ENCODE measurements at regions not wholly inside any gene's neighbourhood (a gene's known extent, or its start where the extent isn't known, plus 50 kb on each side); places are given as distances from the start of the nearest gene placed in this dataset.
"Not testable (repeated sequence)": the region's sequence is repeated elsewhere in the genome, so short reads cannot be mapped to it uniquely, and the experiment has no call there.

GRCh38 chr4:49516796-49517195 lies 530.7 kb downstream of the CWH43 start:
- H3K9me3 Mint-ChIP-seq (ENCODE audit: low read depth), result peaks cover 50% of the 10 kb centered on the region
- no peaks in the 10 kb centered on the region for H3K4me1 Mint-ChIP-seq (ENCODE audit: low read depth)
- TF ChIP-seq CTCF (IDR thresholded peaks at IDR 0.05; ENCODE audit: unreplicated experiment), result no peak
- DNase-seq (ENCODE audit: low spot score, unreplicated experiment), result no peak
- peaks cover 22% of the 10 kb centered on the region for H3K36me3 Mint-ChIP-seq (ENCODE audit: insufficient read depth)
- no peaks in the 10 kb centered on the region for H3K27me3 Mint-ChIP-seq
- no peak overlapping the region for H3K27ac Mint-ChIP-seq
- H3K4me3 Mint-ChIP-seq (ENCODE audit: low read depth), result no peak overlapping the region

- H3K4me3 Mint-ChIP-seq (ENCODE audit: low read depth); DNase-seq (ENCODE audit: low spot score, unreplicated experiment); H3K27ac Mint-ChIP-seq; H3K27me3 Mint-ChIP-seq; H3K4me1 Mint-ChIP-seq (ENCODE audit: low read depth): not testable (repeated sequence)
- H3K36me3 Mint-ChIP-seq (ENCODE audit: insufficient read depth), result peaks cover 16% of the 10 kb centered on the region
- peaks cover 41% of the 10 kb centered on the region for H3K9me3 Mint-ChIP-seq (ENCODE audit: low read depth)
These were observed 531.6 kb downstream of the CWH43 start for GRCh38 chr4:49517485-49518205.

GRCh38 chr4:49519150-49520035 lies 533.3 kb downstream of the CWH43 start:
- H3K36me3 Mint-ChIP-seq (ENCODE audit: insufficient read depth); H3K4me3 Mint-ChIP-seq (ENCODE audit: low read depth); DNase-seq (ENCODE audit: low spot score, unreplicated experiment); H3K4me1 Mint-ChIP-seq (ENCODE audit: low read depth); H3K27me3 Mint-ChIP-seq; H3K27ac Mint-ChIP-seq: not testable (repeated sequence)
- H3K9me3 Mint-ChIP-seq (ENCODE audit: low read depth), result peaks cover 25% of the 10 kb centered on the region

- not testable (repeated sequence) for H3K36me3 Mint-ChIP-seq (ENCODE audit: insufficient read depth); DNase-seq (ENCODE audit: low spot score, unreplicated experiment); H3K4me1 Mint-ChIP-seq (ENCODE audit: low read depth); H3K27me3 Mint-ChIP-seq; H3K4me3 Mint-ChIP-seq (ENCODE audit: low read depth); H3K27ac Mint-ChIP-seq; H3K9me3 Mint-ChIP-seq (ENCODE audit: low read depth)
These were observed 538.0 kb downstream of the CWH43 start for GRCh38 chr4:49523816-49524765.

GRCh38 chr4:49558916-49559676 lies 573.0 kb downstream of the CWH43 start:
- H3K36me3 Mint-ChIP-seq (ENCODE audit: insufficient read depth); H3K27ac Mint-ChIP-seq; H3K4me1 Mint-ChIP-seq (ENCODE audit: low read depth); DNase-seq (ENCODE audit: low spot score, unreplicated experiment); H3K27me3 Mint-ChIP-seq; H3K4me3 Mint-ChIP-seq (ENCODE audit: low read depth): not testable (repeated sequence)
- H3K9me3 Mint-ChIP-seq (ENCODE audit: low read depth), result peaks cover 27% of the 10 kb centered on the region

GRCh38 chr4:49560131-49560816 lies 574.2 kb downstream of the CWH43 start:
- DNase-seq (ENCODE audit: low spot score, unreplicated experiment); H3K27ac Mint-ChIP-seq; H3K4me1 Mint-ChIP-seq (ENCODE audit: low read depth); H3K4me3 Mint-ChIP-seq (ENCODE audit: low read depth); H3K36me3 Mint-ChIP-seq (ENCODE audit: insufficient read depth); H3K27me3 Mint-ChIP-seq: not testable (repeated sequence)
- peaks cover 19% of the 10 kb centered on the region for H3K9me3 Mint-ChIP-seq (ENCODE audit: low read depth)

- DNase-seq (ENCODE audit: low spot score, unreplicated experiment); H3K4me3 Mint-ChIP-seq (ENCODE audit: low read depth); H3K27ac Mint-ChIP-seq; H3K27me3 Mint-ChIP-seq; H3K36me3 Mint-ChIP-seq (ENCODE audit: insufficient read depth); H3K4me1 Mint-ChIP-seq (ENCODE audit: low read depth): not testable (repeated sequence)
- H3K9me3 Mint-ChIP-seq (ENCODE audit: low read depth), result peaks cover 19% of the 10 kb centered on the region
These were observed 574.8 kb downstream of the CWH43 start for GRCh38 chr4:49560883-49561282.

- not testable (repeated sequence) for DNase-seq (ENCODE audit: low spot score, unreplicated experiment); H3K4me3 Mint-ChIP-seq (ENCODE audit: low read depth); H3K27me3 Mint-ChIP-seq; H3K27ac Mint-ChIP-seq; H3K4me1 Mint-ChIP-seq (ENCODE audit: low read depth); H3K36me3 Mint-ChIP-seq (ENCODE audit: insufficient read depth)
- H3K9me3 Mint-ChIP-seq (ENCODE audit: low read depth), result peaks cover 52% of the 10 kb centered on the region
These were observed 584.2 kb downstream of the CWH43 start for GRCh38 chr4:49570248-49570647.

GRCh38 chr4:49573666-49574215 lies 587.7 kb downstream of the CWH43 start:
- peaks cover 68% of the 10 kb centered on the region for H3K9me3 Mint-ChIP-seq (ENCODE audit: low read depth)
- not testable (repeated sequence) for H3K27me3 Mint-ChIP-seq; DNase-seq (ENCODE audit: low spot score, unreplicated experiment); H3K36me3 Mint-ChIP-seq (ENCODE audit: insufficient read depth); H3K27ac Mint-ChIP-seq; H3K4me1 Mint-ChIP-seq (ENCODE audit: low read depth); H3K4me3 Mint-ChIP-seq (ENCODE audit: low read depth)

- H3K27me3 Mint-ChIP-seq; H3K36me3 Mint-ChIP-seq (ENCODE audit: insufficient read depth); H3K27ac Mint-ChIP-seq; H3K4me3 Mint-ChIP-seq (ENCODE audit: low read depth); H3K4me1 Mint-ChIP-seq (ENCODE audit: low read depth); DNase-seq (ENCODE audit: low spot score, unreplicated experiment): not testable (repeated sequence)
- peaks cover 65% of the 10 kb centered on the region for H3K9me3 Mint-ChIP-seq (ENCODE audit: low read depth)
These were observed 589.2 kb downstream of the CWH43 start for GRCh38 chr4:49575250-49575649.

Measured in progenitor cell of endocrine pancreas (in vitro differentiated cells).